NCI-H524 (cell line): ENCODE measurements at regions not wholly inside any gene's neighbourhood (a gene's known extent, or its start where the extent isn't known, plus 50 kb on each side); places are given as distances from the start of the nearest gene placed in this dataset.

Experiments used
- DNase-seq, 2 experiments: peaks; one replicate each; lab custom pipeline; 2025; lab: John Stamatoyannopoulos, UW

- peak in 1 of 2 experiments; percentile 33 for DNase-seq
Observed at GRCh38 chr11:120013325-120014250, 124.3 kb downstream of the TRIM29 start.

GRCh38 chr11:120012245-120012644 is 125.7 kb downstream of the TRIM29 start:
- DNase-seq, result no peak

- no peak for DNase-seq
Observed at GRCh38 chr11:120011836-120012235, 126.1 kb downstream of the TRIM29 start.

- no peak for DNase-seq
Observed at GRCh38 chr11:120010775-120011174, 127.1 kb downstream of the TRIM29 start.

- DNase-seq, result no peak
Observed at GRCh38 chr11:120009938-120010337, 128.0 kb downstream of the TRIM29 start.

- no peak for DNase-seq
Observed at GRCh38 chr11:120007144-120007543, 130.8 kb downstream of the TRIM29 start.

GRCh38 chr11:120004723-120005122 is 133.2 kb downstream of the TRIM29 start:
- DNase-seq, result no peak

- peak; percentile 70 to 91 for DNase-seq
Observed at GRCh38 chr11:120001178-120002090, 136.5 kb downstream of the TRIM29 start.

GRCh38 chr11:119999220-119999619 is 138.7 kb downstream of the TRIM29 start:
- DNase-seq, result peak in 1 of 2 experiments; percentile 40

- no peak for DNase-seq
Observed at GRCh38 chr11:119996556-119996955, 141.4 kb downstream of the TRIM29 start.

- DNase-seq, result no peak
Observed at GRCh38 chr11:119995730-119996491, 142.0 kb downstream of the TRIM29 start.

- DNase-seq, result peak; percentile 30 to 75
Observed at GRCh38 chr11:119993722-119994121, 144.2 kb downstream of the TRIM29 start.

- no peak for DNase-seq
Observed at GRCh38 chr11:119992171-119993051, 145.5 kb downstream of the TRIM29 start.

GRCh38 chr11:119991669-119992068 is 146.2 kb downstream of the TRIM29 start:
- DNase-seq, result peak; percentile 81 to 95

GRCh38 chr11:119991022-119991404 is 146.9 kb downstream of the TRIM29 start:
- no peak for DNase-seq

- DNase-seq, result no peak
Observed at GRCh38 chr11:119990309-119991021, 147.4 kb downstream of the TRIM29 start.

GRCh38 chr11:119989159-119989821 is 148.6 kb downstream of the TRIM29 start:
- DNase-seq, result no peak

- DNase-seq, result no peak
Observed at GRCh38 chr11:119985551-119985950, 152.4 kb downstream of the TRIM29 start.

- DNase-seq, result peak in 1 of 2 experiments; percentile 17
Observed at GRCh38 chr11:119983816-119984215, 154.1 kb downstream of the TRIM29 start.
